Osteoblast (primary cell): ENCODE measurements at regions not wholly inside any gene's neighbourhood (a gene's known extent, or its start where the extent isn't known, plus 50 kb on each side); places are given as distances from the start of the nearest gene placed in this dataset.

ENCODE experiments used
- DNase-seq: peaks from one replicate; pipeline ENCODE4 v3.0.0; 2011; ENCODE audit warnings: low spot score, mixed read lengths; ENCODE audit not compliant: insufficient read length; ENCODE audit errors: missing footprints
- H2AFZ ChIP-seq: 2 replicates; pipeline ENCODE4 v1.6.0; 2011; ENCODE audit warnings: mild to moderate bottlenecking, low read length
- H3K27ac ChIP-seq: 2 replicates; pipeline ENCODE4 v1.5.1; 2011; ENCODE audit warnings: mild to moderate bottlenecking, low read depth, low read length, moderate library complexity
- H3K27me3 ChIP-seq: 2 replicates; pipeline ENCODE4 v1.6.0; 2012; ENCODE audit warnings: mild to moderate bottlenecking, control low read depth, inconsistent platforms, low read length, moderate library complexity; ENCODE audit not compliant: insufficient read depth
- H3K36me3 ChIP-seq: 2 replicates; pipeline ENCODE4 v1.5.1; 2011; ENCODE audit warnings: mild to moderate bottlenecking, low read length, control low read depth, moderate library complexity; ENCODE audit not compliant: insufficient read depth
- H3K4me1 ChIP-seq: 2 replicates; pipeline ENCODE4 v1.5.1; 2011; ENCODE audit warnings: mild to moderate bottlenecking, low read length, control low read depth, moderate library complexity; ENCODE audit not compliant: insufficient read depth
- H3K4me2 ChIP-seq: 2 replicates; pipeline ENCODE4 v1.6.0; 2011; ENCODE audit warnings: mild to moderate bottlenecking, low read length; ENCODE audit not compliant: insufficient read depth
- H3K4me3 ChIP-seq: fragments of 200-600 bp; sonication (generic); 3 replicates; pipeline ENCODE4 v1.5.1; 2012; ENCODE audit warnings: mild to moderate bottlenecking, low read length, inconsistent platforms; ENCODE audit not compliant: insufficient read depth
- H3K79me2 ChIP-seq: 2 replicates; pipeline ENCODE4 v1.6.0; 2012; ENCODE audit warnings: mild to moderate bottlenecking, low read length, control low read depth, inconsistent platforms; ENCODE audit not compliant: insufficient read depth
- H3K9me3 ChIP-seq: 2 replicates; pipeline ENCODE4 v1.5.1; 2011; ENCODE audit warnings: low read depth, low read length, control low read depth
- H4K20me1 ChIP-seq: 2 replicates; pipeline ENCODE4 v1.6.0; 2012; ENCODE audit warnings: mild to moderate bottlenecking, low read length, control low read depth; ENCODE audit not compliant: insufficient read depth
- TF ChIP-seq, protein P1 (sequence below): IDR thresholded peaks from 2 replicates; pipeline ENCODE4 v1.5.1; 2011; ENCODE audit warnings: mild to moderate bottlenecking, low read depth, low read length, moderate library complexity; ENCODE audit errors: extremely low read depth

DNA sequence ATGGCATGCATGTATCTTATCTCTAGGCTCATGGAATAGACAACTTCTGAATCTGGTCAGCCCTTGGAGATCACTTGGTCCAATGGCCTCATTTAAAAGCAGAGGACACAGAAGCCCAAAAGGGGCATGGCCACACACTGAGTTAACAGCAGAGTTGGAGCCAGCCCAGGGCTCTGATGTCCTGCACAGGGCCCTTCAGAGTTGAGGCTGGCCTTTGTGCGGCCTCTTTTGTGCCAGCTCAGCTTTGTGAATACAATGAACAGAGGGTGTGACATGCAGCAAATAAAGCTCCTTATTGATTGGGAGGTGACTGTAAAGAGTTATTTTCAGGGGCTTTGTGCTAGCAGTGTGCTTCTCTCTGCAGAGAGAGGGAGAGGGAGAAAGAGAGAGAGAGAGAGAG is 150.1 kb upstream of the STK32A start:
- DNase-seq: no peak
- H3K9me3 ChIP-seq: no peaks in the 10 kb centered on the region
- H2AFZ ChIP-seq: no peak overlapping the region
- TF ChIP-seq, protein P1, sequence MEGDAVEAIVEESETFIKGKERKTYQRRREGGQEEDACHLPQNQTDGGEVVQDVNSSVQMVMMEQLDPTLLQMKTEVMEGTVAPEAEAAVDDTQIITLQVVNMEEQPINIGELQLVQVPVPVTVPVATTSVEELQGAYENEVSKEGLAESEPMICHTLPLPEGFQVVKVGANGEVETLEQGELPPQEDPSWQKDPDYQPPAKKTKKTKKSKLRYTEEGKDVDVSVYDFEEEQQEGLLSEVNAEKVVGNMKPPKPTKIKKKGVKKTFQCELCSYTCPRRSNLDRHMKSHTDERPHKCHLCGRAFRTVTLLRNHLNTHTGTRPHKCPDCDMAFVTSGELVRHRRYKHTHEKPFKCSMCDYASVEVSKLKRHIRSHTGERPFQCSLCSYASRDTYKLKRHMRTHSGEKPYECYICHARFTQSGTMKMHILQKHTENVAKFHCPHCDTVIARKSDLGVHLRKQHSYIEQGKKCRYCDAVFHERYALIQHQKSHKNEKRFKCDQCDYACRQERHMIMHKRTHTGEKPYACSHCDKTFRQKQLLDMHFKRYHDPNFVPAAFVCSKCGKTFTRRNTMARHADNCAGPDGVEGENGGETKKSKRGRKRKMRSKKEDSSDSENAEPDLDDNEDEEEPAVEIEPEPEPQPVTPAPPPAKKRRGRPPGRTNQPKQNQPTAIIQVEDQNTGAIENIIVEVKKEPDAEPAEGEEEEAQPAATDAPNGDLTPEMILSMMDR: no peak
- no peaks in the 10 kb centered on the region for H3K79me2 ChIP-seq
- no peak overlapping the region for H3K27ac ChIP-seq
- H4K20me1 ChIP-seq: no peaks in the 10 kb centered on the region
- H3K4me2 ChIP-seq: no peak overlapping the region
- no peaks in the 10 kb centered on the region for H3K36me3 ChIP-seq
- no peaks in the 10 kb centered on the region for H3K27me3 ChIP-seq
- H3K4me1 ChIP-seq: no peaks in the 10 kb centered on the region
- H3K4me3 ChIP-seq: no peak overlapping the region

DNA sequence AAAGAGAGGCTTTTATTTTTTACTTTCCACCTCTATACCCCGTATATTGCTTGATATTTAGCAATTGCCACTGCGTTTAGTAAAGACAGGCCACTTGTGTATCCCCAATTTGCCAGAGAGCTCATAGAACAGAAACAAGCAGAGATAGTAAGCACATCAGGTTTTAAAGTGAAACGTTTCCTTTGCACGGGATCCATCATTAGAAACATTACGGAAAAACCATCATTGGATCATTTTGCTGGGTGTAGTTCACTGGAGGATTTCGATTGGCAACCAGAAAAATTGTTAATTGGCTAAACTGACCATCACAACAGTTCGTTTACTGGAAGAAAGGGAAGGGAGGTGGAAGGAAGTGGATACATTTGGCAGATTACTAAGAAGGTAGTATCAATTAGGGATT is 149.4 kb upstream of the STK32A start:
- no peaks in the 10 kb centered on the region for H3K9me3 ChIP-seq
- no peak overlapping the region for H3K4me2 ChIP-seq
- no peaks in the 10 kb centered on the region for H4K20me1 ChIP-seq
- H3K79me2 ChIP-seq: no peaks in the 10 kb centered on the region
- no peaks in the 10 kb centered on the region for H3K27me3 ChIP-seq
- H3K27ac ChIP-seq: no peak overlapping the region
- DNase-seq: no peak
- no peak overlapping the region for H2AFZ ChIP-seq
- H3K4me1 ChIP-seq: no peaks in the 10 kb centered on the region
- TF ChIP-seq, protein P1: no peak
- no peaks in the 10 kb centered on the region for H3K36me3 ChIP-seq
- H3K4me3 ChIP-seq: no peak overlapping the region

DNA sequence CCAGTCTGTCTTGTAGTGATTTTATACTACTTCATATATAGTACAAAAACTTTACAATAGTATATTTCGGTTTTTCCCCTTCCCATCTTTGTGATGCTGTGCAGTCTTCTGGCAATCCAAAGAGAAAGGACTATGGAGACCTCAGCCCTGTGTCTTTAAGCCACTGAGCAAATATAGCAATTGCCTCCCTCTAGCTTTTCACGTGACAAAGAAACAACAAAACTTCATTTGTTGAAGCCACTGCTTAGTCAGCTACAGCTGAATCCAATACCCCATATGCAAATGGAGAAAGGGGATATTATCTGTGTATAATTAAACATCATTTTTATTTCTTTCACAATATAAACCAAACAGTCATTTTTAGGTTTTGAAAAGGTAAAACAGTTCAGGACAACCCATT is 142.8 kb upstream of the STK32A start:
- no peak overlapping the region for H2AFZ ChIP-seq
- H3K4me1 ChIP-seq: no peaks in the 10 kb centered on the region
- H3K4me3 ChIP-seq: no peak overlapping the region
- no peaks in the 10 kb centered on the region for H3K36me3 ChIP-seq
- no peak for DNase-seq
- H4K20me1 ChIP-seq: no peaks in the 10 kb centered on the region
- no peaks in the 10 kb centered on the region for H3K9me3 ChIP-seq
- H3K4me2 ChIP-seq: no peak overlapping the region
- no peaks in the 10 kb centered on the region for H3K79me2 ChIP-seq
- no peaks in the 10 kb centered on the region for H3K27me3 ChIP-seq
- TF ChIP-seq, protein P1: no peak
- H3K27ac ChIP-seq: no peak overlapping the region

DNA sequence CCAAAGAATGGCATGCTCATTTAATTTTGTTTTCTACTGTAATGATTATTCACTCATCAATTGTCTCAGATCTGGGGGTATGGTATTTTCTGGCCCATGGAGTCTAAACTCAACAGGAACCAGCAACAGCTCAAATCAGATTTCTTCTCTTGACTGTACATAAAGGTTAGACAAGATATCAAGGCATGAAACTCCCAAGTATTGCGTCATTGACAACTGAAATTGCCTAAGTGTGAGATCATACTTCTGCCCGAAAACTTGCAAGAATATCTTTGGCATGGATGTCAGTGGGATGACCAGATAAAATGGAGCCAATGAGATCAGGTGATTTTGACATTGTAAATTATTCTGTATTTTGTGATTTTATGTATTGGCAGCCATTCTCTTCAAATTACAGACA is 141.7 kb upstream of the STK32A start:
- TF ChIP-seq, protein P1: no peak
- no peaks in the 10 kb centered on the region for H4K20me1 ChIP-seq
- H3K4me2 ChIP-seq: no peak overlapping the region
- H3K36me3 ChIP-seq: no peaks in the 10 kb centered on the region
- no peak for DNase-seq
- no peaks in the 10 kb centered on the region for H3K9me3 ChIP-seq
- peaks cover 2% of the 10 kb centered on the region for H3K4me1 ChIP-seq
- no peak overlapping the region for H3K27ac ChIP-seq
- H3K27me3 ChIP-seq: no peaks in the 10 kb centered on the region
- no peaks in the 10 kb centered on the region for H3K79me2 ChIP-seq
- no peak overlapping the region for H2AFZ ChIP-seq
- H3K4me3 ChIP-seq: no peak overlapping the region
